NCI-H2227 treated with DMSO at 0.1 percent for 48 hours (cell line): ENCODE measurements at regions not wholly inside any gene's neighbourhood (a gene's known extent, or its start where the extent isn't known, plus 50 kb on each side); places are given as distances from the start of the nearest gene placed in this dataset.

Experiments
- DNase-seq: peaks from one replicate; lab custom pipeline; 2025; lab: John Stamatoyannopoulos, UW

- no peak for DNase-seq
Observed at GRCh38 chr13:80591976-80592740, 251.2 kb upstream of the SPRY2 start.

DNA sequence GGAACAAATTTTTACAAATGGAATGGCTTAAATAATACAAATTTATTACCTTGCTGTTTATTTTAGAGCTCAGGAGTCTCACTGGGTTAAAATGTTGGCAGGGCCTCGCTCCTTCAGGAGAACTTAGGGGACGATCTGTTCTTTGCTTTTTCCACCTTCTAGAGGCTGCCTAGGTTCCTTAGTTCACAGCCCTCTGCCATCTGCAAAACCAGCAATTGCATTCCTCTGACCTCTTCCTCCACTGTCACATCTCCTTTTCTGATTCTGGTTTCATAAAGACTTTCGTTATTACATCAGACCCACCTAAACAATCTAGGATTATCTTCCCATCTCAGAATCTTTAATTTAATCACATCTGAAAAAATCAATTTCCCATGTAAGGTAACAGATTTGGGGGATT is 249.6 kb upstream of the SPRY2 start:
- no peak for DNase-seq

GRCh38 chr13:80586356-80586755 is 245.4 kb upstream of the SPRY2 start:
- DNase-seq, result no peak

DNA sequence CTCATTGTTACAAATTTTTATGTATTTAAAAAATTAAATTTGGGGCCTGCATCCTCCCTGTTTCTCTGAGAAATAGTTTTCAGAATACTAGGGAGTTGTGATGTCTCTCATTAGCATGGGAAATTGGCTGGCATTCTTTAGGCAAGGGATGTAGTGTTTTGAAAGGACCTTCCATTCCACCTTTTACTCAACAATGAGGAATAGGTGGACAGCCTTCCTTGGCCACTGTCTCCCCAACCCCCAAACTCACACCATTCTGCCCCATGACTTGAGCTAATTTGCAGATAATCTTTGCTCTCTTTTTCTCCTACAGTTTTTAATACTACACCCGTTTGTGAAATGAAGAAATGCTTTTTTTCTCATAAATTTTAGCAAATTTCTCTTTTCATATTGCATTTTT is 244.6 kb upstream of the SPRY2 start:
- DNase-seq, result no peak

DNA sequence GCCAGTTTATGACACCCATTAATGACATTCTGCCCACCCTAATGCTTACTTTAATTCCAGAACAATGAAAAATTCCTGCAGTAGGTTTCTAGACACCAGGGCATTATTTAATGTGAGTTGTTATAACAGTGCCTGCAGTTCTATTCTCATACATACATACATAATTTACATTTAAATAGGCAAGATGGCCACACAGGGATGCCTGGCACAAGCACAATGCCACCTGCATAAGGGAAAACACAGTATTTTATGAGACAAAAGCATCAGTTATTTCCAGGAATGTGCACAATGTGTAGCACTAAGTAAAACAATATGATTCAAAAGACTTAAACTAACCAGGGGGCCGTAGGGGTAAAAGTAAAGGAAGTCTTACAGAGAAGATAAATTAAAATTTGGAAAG is 243.9 kb upstream of the SPRY2 start:
- no peak for DNase-seq

DNA sequence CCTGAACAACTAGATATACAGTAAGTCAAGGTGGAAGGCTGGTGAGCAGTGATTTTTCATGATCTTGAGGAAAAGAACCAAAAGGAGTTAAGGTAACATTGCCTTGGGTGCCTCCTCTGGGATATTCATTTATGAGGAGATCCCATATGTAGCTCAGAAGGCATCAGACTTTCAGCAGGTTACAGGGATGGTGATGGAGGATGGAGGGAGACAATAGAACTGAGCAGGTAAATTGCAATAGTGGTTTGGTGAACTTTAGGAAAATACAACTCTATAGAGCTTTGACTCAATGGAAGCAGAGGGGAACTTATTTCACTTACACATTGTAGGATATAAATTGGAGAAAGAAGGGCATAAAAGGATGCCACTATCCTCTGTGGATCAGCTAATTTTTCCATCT is 243.4 kb upstream of the SPRY2 start:
- DNase-seq, result no peak

DNA sequence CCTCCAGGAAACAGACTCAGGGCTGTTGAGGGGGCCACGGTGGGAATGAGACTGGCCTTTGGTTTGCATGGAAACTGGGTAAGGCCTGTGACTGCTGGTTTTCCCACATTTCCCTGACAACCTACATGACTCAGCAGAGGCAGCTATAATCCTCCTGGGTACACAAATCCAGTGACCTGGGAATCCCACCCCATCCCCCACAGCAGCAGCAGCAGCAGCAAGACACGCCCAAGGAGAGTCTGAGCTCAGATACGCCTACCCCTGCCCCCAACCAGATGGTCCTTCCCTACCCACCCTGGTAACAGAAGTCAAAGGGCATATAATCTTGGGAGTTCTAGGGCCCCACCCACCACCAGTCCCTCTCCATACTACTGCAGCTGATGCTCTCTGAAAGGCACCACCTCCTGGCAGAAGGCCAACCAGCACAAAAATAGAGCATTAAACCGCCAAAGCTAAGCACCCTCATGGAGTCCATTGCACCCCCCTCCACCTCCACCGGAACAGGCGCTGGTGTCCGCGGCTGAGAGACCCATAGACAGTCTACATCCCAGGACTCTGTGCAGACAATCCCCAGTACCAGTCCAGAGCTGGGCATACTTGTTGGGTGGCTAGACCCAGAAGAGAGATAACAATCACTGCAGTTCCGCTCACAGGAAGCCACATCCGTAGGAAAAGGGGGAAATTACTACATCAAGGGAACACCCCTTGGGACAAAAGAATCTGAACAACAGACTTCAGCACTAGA is 237.2 kb upstream of the SPRY2 start:
- no peak for DNase-seq

DNA sequence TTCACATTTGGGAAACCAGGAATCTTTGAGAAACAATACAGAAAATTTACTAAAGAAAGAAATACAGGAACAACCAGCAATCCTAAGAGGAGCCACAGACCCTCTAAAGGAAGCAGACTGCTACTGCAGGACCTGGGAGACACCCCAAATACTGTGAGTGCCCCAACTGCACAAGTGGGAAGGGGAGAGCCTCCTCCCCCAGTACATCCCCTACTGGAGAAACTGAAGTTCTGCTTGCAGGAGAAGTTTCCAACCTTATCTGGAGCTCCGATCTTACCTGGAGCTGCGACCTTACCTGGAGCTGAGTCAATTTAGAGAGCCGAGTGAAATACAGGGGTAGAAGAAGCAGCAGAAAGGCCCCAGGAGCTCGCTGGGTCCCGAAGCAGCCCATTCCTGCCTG is 236.4 kb upstream of the SPRY2 start:
- DNase-seq, result no peak

- no peak for DNase-seq
Observed at GRCh38 chr13:80574113-80574850, 233.4 kb upstream of the SPRY2 start.

DNA sequence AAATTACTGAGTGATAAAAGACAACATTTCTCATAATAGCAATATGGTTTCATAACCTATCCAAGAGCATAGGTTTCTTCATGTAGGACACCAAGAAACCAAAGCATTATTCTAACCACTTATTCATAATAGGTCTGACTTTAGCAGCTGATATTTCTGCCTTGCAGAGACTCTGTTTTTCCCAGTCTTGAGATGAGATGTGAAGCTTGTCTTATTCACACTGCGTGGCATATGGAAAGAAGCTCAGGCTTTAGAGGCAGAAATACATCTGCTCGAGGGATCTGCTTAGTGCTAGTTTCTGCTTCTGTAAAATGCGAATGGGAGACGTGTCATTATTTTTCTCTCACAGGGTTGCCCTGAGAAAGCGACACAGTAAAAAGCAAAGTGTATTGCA is 232.0 kb upstream of the SPRY2 start:
- DNase-seq, result no peak

- DNase-seq, result no peak
Observed at GRCh38 chr13:80572308-80572922, 231.5 kb upstream of the SPRY2 start.

DNA sequence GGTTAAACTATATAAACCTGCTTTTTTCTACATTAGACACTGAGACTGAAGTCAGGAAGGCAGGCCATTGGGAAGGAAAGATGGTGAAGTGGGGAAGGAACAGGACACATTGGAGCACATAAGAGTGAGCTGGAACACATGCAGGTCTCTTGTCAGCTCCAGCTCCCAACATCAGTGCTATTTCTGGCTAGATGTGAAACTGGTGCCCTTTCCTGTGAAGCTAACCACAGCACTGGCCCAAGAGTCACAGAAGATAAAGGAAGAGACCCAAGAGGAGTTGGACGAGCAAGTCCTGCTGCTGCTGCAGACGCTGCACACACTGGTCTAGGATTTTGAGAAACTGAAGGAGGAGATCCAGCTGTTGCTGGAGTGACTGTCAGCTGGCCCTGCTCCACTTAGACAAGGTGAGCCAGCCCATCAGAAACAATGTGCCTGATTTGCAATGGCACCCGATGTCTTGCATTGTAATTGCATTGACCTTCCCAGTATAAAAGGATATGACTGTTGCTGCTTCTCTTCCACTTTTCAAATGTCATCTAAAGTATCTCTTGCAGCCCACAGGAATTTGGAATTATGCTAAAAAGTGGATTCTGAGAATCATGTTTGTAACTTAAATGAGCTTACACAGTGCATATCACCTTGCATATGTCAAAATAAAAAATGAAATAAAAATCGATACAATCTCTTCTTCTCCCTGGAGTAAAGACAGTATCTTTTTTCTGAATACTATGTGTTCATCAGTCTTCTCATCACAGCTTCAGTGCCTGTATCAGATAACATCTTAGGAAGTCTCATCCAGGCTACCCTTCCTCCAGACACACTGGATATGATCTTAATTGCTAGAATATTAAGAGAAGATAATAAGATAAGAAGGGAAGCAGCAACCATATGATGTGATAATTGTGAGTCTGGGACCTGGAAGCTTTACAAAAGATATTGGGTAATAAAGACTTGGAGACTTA is 230.7 kb upstream of the SPRY2 start:
- no peak for DNase-seq

DNA sequence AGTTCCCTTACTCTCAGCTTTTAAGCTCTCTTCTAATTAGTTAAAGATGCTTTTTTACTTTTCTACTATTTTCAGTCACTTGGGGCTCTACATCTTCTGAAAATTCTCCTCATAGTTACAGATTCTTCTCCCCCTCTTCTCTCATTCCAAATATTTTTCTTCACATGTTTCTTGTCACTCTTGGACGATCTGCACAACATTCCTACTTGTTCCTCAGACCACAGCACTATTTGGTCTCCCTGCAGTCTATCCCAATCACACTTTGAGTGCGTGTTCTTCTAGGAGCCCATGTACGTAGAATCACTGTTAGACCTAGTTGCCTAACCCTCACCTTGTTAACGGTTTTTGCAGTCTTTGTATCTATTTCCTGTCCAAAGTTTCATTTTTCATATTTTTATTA is 222.5 kb upstream of the SPRY2 start:
- no peak for DNase-seq

DNA sequence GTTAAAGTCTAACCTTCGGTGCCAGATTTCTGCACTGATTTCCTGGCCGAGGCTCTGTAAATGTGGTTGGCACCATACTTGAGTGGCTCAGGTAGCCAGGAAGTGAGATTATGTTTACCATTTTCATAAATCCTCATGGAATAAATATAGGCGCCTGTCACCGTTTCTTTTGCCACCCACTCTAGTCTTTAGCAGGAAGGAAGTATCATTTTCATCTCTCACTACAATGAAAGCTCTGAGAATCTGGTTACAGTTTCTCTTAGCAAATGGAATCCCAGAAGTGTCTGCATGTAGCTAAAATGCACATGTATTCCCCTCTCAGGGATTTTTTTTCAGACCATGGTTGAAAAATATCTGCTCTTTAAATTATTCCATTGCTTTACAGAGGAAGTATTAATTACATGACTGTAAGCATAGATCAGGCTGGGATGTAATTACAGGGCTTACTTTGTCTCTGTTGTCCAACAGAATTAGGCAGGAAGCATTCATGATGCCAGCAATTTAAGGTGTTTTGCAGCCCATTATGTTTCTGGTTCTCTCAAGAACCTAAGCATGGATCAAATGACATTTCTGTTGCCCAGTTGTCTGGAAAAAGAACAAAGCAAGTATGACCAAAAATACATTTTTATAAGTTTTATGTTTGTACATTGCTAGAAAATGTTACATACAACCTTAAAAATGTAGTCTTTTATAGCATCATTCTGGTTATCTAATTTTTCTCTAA is 221.7 kb upstream of the SPRY2 start:
- no peak for DNase-seq

- DNase-seq, result no peak
Observed at GRCh38 chr13:80560609-80561008, 219.7 kb upstream of the SPRY2 start.

DNA sequence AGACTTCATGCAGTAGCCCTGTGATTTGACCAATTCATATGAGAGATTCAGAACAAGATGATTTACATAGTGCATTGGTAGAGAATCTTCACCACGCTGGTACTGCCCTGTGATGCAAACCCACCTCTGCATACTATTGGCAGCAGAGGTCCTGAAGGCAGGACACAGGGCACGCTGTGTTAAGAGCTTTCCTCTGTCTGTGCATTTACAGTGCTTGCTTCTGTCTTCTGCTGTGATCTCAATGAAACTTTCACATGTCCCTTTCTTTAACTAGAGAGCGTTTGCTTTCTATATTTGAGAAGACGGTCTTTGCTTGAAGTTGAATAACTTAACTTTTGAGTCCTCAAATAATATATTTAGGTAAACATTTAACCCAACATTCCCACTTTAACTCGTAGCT is 219.0 kb upstream of the SPRY2 start:
- DNase-seq, result no peak

GRCh38 chr13:80558074-80558473 is 217.1 kb upstream of the SPRY2 start:
- DNase-seq, result no peak

GRCh38 chr13:80555796-80556678 is 215.1 kb upstream of the SPRY2 start:
- no peak for DNase-seq

DNA sequence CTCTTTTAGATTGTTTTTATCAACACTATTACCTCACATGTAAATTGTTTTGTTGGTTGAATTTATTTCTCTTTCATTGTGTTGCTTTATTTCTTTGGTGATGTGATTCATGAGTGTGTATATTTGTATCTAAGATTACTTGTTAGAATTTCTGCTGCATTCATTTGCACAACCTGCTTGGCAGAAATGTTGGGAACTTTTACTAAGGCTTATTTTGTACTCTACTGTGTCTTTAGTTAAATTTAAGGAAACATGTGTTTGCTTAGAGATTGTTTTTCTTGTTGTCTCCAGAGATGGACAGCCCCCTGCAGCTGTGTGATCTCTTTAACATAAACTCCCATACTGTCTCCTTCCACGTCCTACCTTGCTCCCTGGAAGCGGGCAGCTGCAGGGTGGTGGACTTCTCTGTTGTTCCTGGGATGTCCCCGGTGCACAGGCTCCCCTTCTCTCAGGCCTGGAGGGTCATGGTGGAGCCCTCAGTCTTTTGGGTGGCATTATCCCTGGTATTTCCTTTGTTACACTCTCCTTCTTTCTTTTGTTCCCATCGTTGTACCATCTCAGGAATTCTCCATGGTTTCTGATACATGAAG is 212.0 kb upstream of the SPRY2 start:
- no peak for DNase-seq
